H1 (cell line): ENCODE measurements at regions not wholly inside any gene's neighbourhood (a gene's known extent, or its start where the extent isn't known, plus 50 kb on each side); places are given as distances from the start of the nearest gene placed in this dataset.

Experiments
- CTCF ChIA-PET: fragments of 300-600 bp; sonication (Branson Sonifier 250); formaldehyde crosslinking; loops from one replicate; lab custom pipeline; 2021; ENCODE audit not compliant: partially characterized antibody; lab: Charles Lee
- POLR2A ChIA-PET: fragments of 300-600 bp; sonication (Branson Sonifier 250); formaldehyde crosslinking; loops from one replicate; lab custom pipeline; 2021; ENCODE audit warnings: inconsistent platforms; ENCODE audit not compliant: partially characterized antibody; lab: Charles Lee
- DNase-seq, 2 experiments: peaks; one replicate each; pipeline versions ENCODE4 v3.0.0 to v3.0.0-alpha.2; 2010 to 2022; ENCODE audit warnings: low spot score in 2 of 2, low read depth in 1 of 2, mixed read lengths in 1 of 2
- FAIRE-seq: peaks from 2 replicates; lab custom pipeline; 2011; peaks lifted over from hg19 to GRCh38; lab: Jason Lieb, UNC
- H2AFZ ChIP-seq: 2 replicates; pipeline ENCODE4 v1.8.1; 2012; ENCODE audit warnings: low read length, inconsistent platforms
- H2AK5ac ChIP-seq: 2 replicates; pipeline ENCODE4 v1.6.1; 2013; ENCODE audit warnings: low read depth, low read length
- H2BK120ac ChIP-seq: replicated peaks from 2 replicates; pipeline ENCODE3; 2013; ENCODE audit warnings: low read depth, low read length, inconsistent platforms
- H2BK12ac ChIP-seq: 2 replicates; pipeline ENCODE4 v1.6.1; 2013; ENCODE audit warnings: low read depth, low read length
- H2BK15ac ChIP-seq: 2 replicates; pipeline ENCODE4 v1.6.1; 2013; ENCODE audit warnings: low read length
- H2BK20ac ChIP-seq: 2 replicates; pipeline ENCODE4 v1.6.1; 2013; ENCODE audit warnings: low read length
- H2BK5ac ChIP-seq: 2 replicates; pipeline ENCODE4 v1.6.1; 2013; ENCODE audit warnings: low read depth, low read length
- H3K14ac ChIP-seq: 2 replicates; pipeline ENCODE4 v1.6.1; 2013; ENCODE audit warnings: inconsistent platforms; ENCODE audit not compliant: insufficient read length
- H3K18ac ChIP-seq: 2 replicates; pipeline ENCODE4 v1.6.1; 2013; ENCODE audit warnings: low read length; ENCODE audit errors: extremely low read depth
- H3K23ac ChIP-seq: 2 replicates; pipeline ENCODE4 v1.6.1; 2013; ENCODE audit warnings: inconsistent platforms; ENCODE audit not compliant: insufficient read length
- H3K23me2 ChIP-seq: 2 replicates; pipeline ENCODE4 v1.6.1; 2013; ENCODE audit warnings: low read depth, low read length
- H3K27ac ChIP-seq: 2 replicates; pipeline ENCODE4 v1.6.1; 2011; ENCODE audit warnings: low read depth, low read length, inconsistent platforms
- H3K27me3 ChIP-seq, 4 experiments: replicated peaks in 1 of 4; 1 replicate in 1 of 4; 2 replicates in 3 of 4; pipeline versions ENCODE4 v1.6.1 to v1.8.1; 2011 to 2013; ENCODE audit warnings: low read length in 3 of 4, mild to moderate bottlenecking in 3 of 4, inconsistent platforms in 2 of 4, mixed read lengths in 2 of 4, moderate library complexity in 1 of 4; ENCODE audit not compliant: control insufficient read depth in 3 of 4, insufficient read depth in 3 of 4; ENCODE audit errors: extremely low read depth in 1 of 4
- H3K36me3 ChIP-seq, 4 experiments: 2 replicates each; pipeline versions ENCODE4 v1.6.1 to v1.8.1; 2011 to 2013; ENCODE audit warnings: mild to moderate bottlenecking in 4 of 4, low read length in 3 of 4, moderate library complexity in 2 of 4, control low read depth in 1 of 4, inconsistent platforms in 1 of 4; ENCODE audit not compliant: insufficient read depth in 4 of 4, control insufficient read depth in 2 of 4
- H3K4ac ChIP-seq: replicated peaks from 2 replicates; pipeline ENCODE3; 2013; ENCODE audit warnings: low read length, low read depth, mixed read lengths, inconsistent platforms; ENCODE audit not compliant: insufficient read length
- H3K4me1 ChIP-seq, 4 experiments: replicated peaks in 1 of 4; 1 replicate in 1 of 4; 2 replicates in 3 of 4; pipeline versions ENCODE4 v1.6.1 to v1.8.1; 2011 to 2013; ENCODE audit warnings: low read length in 3 of 4, inconsistent platforms in 2 of 4, mixed read lengths in 1 of 4; ENCODE audit not compliant: insufficient read depth in 4 of 4, control insufficient read depth in 3 of 4
- H3K4me2 ChIP-seq, 2 experiments: 2 replicates each; pipeline versions ENCODE4 v1.6.1 to v1.8.1; 2011 to 2013; ENCODE audit warnings: low read depth in 2 of 2, low read length in 2 of 2, control low read depth in 1 of 2, inconsistent platforms in 1 of 2, mild to moderate bottlenecking in 1 of 2; ENCODE audit not compliant: insufficient read depth in 1 of 2
- H3K4me3 ChIP-seq, 4 experiments: fragments of 200-600, 300-600 bp in 1 of 4; sonication (generic), shearing (Covaris generic), sonication (Bioruptor Twin) in 1 of 4; 2 replicates each; pipeline versions ENCODE4 v1.5.1 to v1.8.1; 2011 to 2016; ENCODE audit warnings: low read length in 4 of 4, low read depth in 3 of 4, control low read depth in 2 of 4, inconsistent platforms in 2 of 4, mild to moderate bottlenecking in 2 of 4, mixed read lengths in 1 of 4, moderate library complexity in 1 of 4; ENCODE audit not compliant: insufficient read depth in 2 of 4; ENCODE audit errors: extremely low read depth in 1 of 4
- H3K56ac ChIP-seq: replicated peaks from 2 replicates; pipeline ENCODE3; 2013; ENCODE audit warnings: low read depth, mild to moderate bottlenecking, mixed read lengths, low read length, inconsistent platforms; ENCODE audit not compliant: insufficient read length
- H3K79me1 ChIP-seq: 2 replicates; pipeline ENCODE4 v1.6.1; 2013; ENCODE audit warnings: low read depth, low read length, control low read depth
- H3K79me2 ChIP-seq, 2 experiments: 2 replicates each; pipeline versions ENCODE4 v1.6.1 to v1.8.1; 2012 to 2013; ENCODE audit warnings: low read length in 2 of 2, mild to moderate bottlenecking in 2 of 2, inconsistent platforms in 1 of 2; ENCODE audit not compliant: insufficient read depth in 2 of 2, control insufficient read depth in 1 of 2
- H3K9ac ChIP-seq, 4 experiments: replicated peaks in 1 of 4; 1 replicate in 1 of 4; 2 replicates in 3 of 4; pipeline versions ENCODE4 v1.6.1 to v1.8.1; 2011 to 2013; ENCODE audit warnings: low read depth in 3 of 4, low read length in 3 of 4, control low read depth in 2 of 4, mild to moderate bottlenecking in 2 of 4, moderate library complexity in 2 of 4, inconsistent platforms in 1 of 4; ENCODE audit errors: extremely low read depth in 1 of 4
- H3K9me3 ChIP-seq, 2 experiments: 2 replicates each; pipeline versions ENCODE4 v1.6.1 to v1.8.1; 2012 to 2013; ENCODE audit warnings: mild to moderate bottlenecking in 2 of 2, moderate library complexity in 2 of 2, control low read depth in 1 of 2, inconsistent platforms in 1 of 2, low read depth in 1 of 2, low read length in 1 of 2, mixed read lengths in 1 of 2; ENCODE audit not compliant: insufficient read depth in 2 of 2
- H4K20me1 ChIP-seq, 2 experiments: replicated peaks in 1 of 2; 2 replicates each; pipeline versions ENCODE3 to v1.8.1; 2011 to 2013; ENCODE audit warnings: inconsistent platforms in 2 of 2, low read length in 2 of 2, mild to moderate bottlenecking in 1 of 2; ENCODE audit not compliant: insufficient read depth in 2 of 2, control insufficient read depth in 1 of 2
- H4K5ac ChIP-seq: 2 replicates; pipeline ENCODE4 v1.6.1; 2013; ENCODE audit warnings: low read length, low read depth, mixed read lengths, inconsistent platforms; ENCODE audit not compliant: insufficient read length
- H4K8ac ChIP-seq: 2 replicates; pipeline ENCODE4 v1.8.0; 2013; ENCODE audit warnings: mild to moderate bottlenecking, moderate library complexity, low read length, inconsistent platforms; ENCODE audit not compliant: insufficient read depth; ENCODE audit errors: extremely low read depth
- H4K91ac ChIP-seq: replicated peaks from 2 replicates; pipeline ENCODE3; 2013; ENCODE audit warnings: low read length, mixed read lengths, inconsistent platforms; ENCODE audit not compliant: insufficient read length
- RAD21 ChIP-seq, 2 experiments: IDR thresholded peaks in 1 of 2; conservative IDR thresholded peaks in 1 of 2; 2 replicates each; pipeline ENCODE4 v1.6.1; 2011; ENCODE audit warnings: low read depth in 2 of 2, low read length in 2 of 2, improper control_type of control experiment in 1 of 2, inconsistent platforms in 1 of 2, mild to moderate bottlenecking in 1 of 2, moderate library complexity in 1 of 2
- SUZ12 ChIP-seq: fragments of 200-600 bp; sonication (generic); IDR thresholded peaks from 2 replicates; pipeline ENCODE4 v1.6.1; 2012; ENCODE audit warnings: mild to moderate bottlenecking, inconsistent platforms, low read length, moderate library complexity, mixed read lengths
- TBP ChIP-seq: IDR thresholded peaks from 2 replicates; pipeline ENCODE4 v1.6.1; 2011; ENCODE audit warnings: low read depth, low read length, improper control_type of control experiment
- WGBS, 2 experiments: shearing (Covaris generic) in 1 of 2; methylation state at CpG; one replicate each; pipeline versions ENCODE4 v1.1.6 to v1.1.7; 2013 to 2015; ENCODE audit warnings: low lambda C conversion rate in 2 of 2, mixed read lengths in 2 of 2, inconsistent platforms in 1 of 2, low coverage in 1 of 2, missing lambda C conversion rate in 1 of 2; ENCODE audit not compliant: insufficient replicate concordance in 2 of 2, insufficient coverage in 1 of 2, insufficient read length in 1 of 2; ENCODE audit errors: extremely low coverage in 1 of 2, missing lambda C conversion rate in 1 of 2; 5-methylcytosine and 5-hydroxymethylcytosine counted together
- TF ChIP-seq, protein P1 (sequence below), 3 experiments: IDR thresholded peaks; 1 replicate in 2 of 3; 2 replicates in 1 of 3; pipeline versions ENCODE4 v1.5.1 to v1.6.1; 2011; ENCODE audit warnings: low read length in 3 of 3, mild to moderate bottlenecking in 3 of 3, inconsistent platforms in 2 of 3, low read depth in 1 of 3, moderate library complexity in 1 of 3; ENCODE audit not compliant: insufficient read depth in 1 of 3; ENCODE audit errors: control extremely low read depth in 1 of 3

GRCh38 chr14:49497725-49498348 is 88.3 kb downstream of the RPS29 start:
- no peak overlapping the region for H2AFZ ChIP-seq
- no peaks in the 10 kb centered on the region for H3K27me3 ChIP-seq
- H3K79me2 ChIP-seq: no peaks in the 10 kb centered on the region
- no peaks in the 10 kb centered on the region for H3K23me2 ChIP-seq
- TF ChIP-seq, protein P1, sequence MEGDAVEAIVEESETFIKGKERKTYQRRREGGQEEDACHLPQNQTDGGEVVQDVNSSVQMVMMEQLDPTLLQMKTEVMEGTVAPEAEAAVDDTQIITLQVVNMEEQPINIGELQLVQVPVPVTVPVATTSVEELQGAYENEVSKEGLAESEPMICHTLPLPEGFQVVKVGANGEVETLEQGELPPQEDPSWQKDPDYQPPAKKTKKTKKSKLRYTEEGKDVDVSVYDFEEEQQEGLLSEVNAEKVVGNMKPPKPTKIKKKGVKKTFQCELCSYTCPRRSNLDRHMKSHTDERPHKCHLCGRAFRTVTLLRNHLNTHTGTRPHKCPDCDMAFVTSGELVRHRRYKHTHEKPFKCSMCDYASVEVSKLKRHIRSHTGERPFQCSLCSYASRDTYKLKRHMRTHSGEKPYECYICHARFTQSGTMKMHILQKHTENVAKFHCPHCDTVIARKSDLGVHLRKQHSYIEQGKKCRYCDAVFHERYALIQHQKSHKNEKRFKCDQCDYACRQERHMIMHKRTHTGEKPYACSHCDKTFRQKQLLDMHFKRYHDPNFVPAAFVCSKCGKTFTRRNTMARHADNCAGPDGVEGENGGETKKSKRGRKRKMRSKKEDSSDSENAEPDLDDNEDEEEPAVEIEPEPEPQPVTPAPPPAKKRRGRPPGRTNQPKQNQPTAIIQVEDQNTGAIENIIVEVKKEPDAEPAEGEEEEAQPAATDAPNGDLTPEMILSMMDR (IDR thresholded peaks at IDR 0.05; ENCODE audit: control extremely low read depth in 1 of 3, insufficient read depth in 1 of 3, low read depth in 1 of 3, low read length in 3 of 3): peak in 2 of 3 experiments; percentile 61 to 79; a peak in 2 of 4 replicates
- TF ChIP-seq RAD21 (IDR thresholded peaks at IDR 0.05 in 1 of 2, conservative IDR thresholded peaks at IDR 0.05 in 1 of 2; ENCODE audit: low read depth in 2 of 2, low read length in 2 of 2): peak; percentile 94
- TF ChIP-seq TBP: no peak
- no peak for TF ChIP-seq SUZ12
- DNase-seq (no peak), FAIRE-seq (peak; percentile 92)
- no peaks in the 10 kb centered on the region for H3K79me1 ChIP-seq
- H2BK20ac ChIP-seq: no peak overlapping the region
- ChIA-PET POLR2A (interaction anchor here (0.8 to 2.1 kb wide), 2 partner anchors 9 to 88 kb away, joined by 3 to 12 read pairs; partner anchors contain the start of gene RPS29), CTCF (interaction anchor here (0.6 to 5.3 kb wide), 42 partner anchors 8 to 693 kb away, joined by 3 to 40 read pairs (median 4); no protein-coding TSS in a partner anchor)
- 46% methylated on average over 7 of the region's 7 CpGs; no CpG with 5 or more reads in 1 of the 2 experiments for WGBS, 2 experiments
- no peaks in the 10 kb centered on the region for H4K20me1 ChIP-seq
- H4K5ac ChIP-seq: no peak overlapping the region
- H3K9me3 ChIP-seq: no peaks in the 10 kb centered on the region
- no peak overlapping the region for H2BK15ac ChIP-seq
- no peak overlapping the region for H3K27ac ChIP-seq
- H3K4ac ChIP-seq: no peak overlapping the region
- no peak overlapping the region for H2AK5ac ChIP-seq
- H3K18ac ChIP-seq: no peak overlapping the region
- H3K4me3 ChIP-seq: no peak overlapping the region
- H3K23ac ChIP-seq: no peak overlapping the region
- no peak overlapping the region for H3K56ac ChIP-seq
- H3K36me3 ChIP-seq: no peaks in the 10 kb centered on the region
- no peak overlapping the region for H4K8ac ChIP-seq
- H3K4me1 ChIP-seq: peaks cover 0 to 4% (median 1%) of the 10 kb centered on the region in 4 experiments; a peak in 2 of 7 replicates
- H3K4me2 ChIP-seq: no peak overlapping the region
- H2BK12ac ChIP-seq: no peak overlapping the region
- no peak overlapping the region for H2BK120ac ChIP-seq
- H2BK5ac ChIP-seq: no peak overlapping the region
- H3K14ac ChIP-seq: no peak overlapping the region
- no peak overlapping the region for H4K91ac ChIP-seq
- H3K9ac ChIP-seq: no peak overlapping the region
